AG04450 (cell line): ENCODE measurements at regions not wholly inside any gene's neighbourhood (a gene's known extent, or its start where the extent isn't known, plus 50 kb on each side); places are given as distances from the start of the nearest gene placed in this dataset.

Source experiments
- CTCF ChIA-PET: fragments of 300-600, 350-600 bp; formaldehyde crosslinking; extraction: SDS; loops from one replicate; lab custom pipeline; 2022; ENCODE audit warnings: antibody characterized with exemption, inconsistent platforms; lab: Charles Lee
- POLR2A ChIA-PET: fragments of 350-600 bp; formaldehyde crosslinking; extraction: SDS; loops from one replicate; lab custom pipeline; 2021; ENCODE audit warnings: antibody characterized with exemption, inconsistent platforms; lab: Yijun Ruan, JAX
- DNase-seq: peaks from one replicate; pipeline ENCODE4 v3.0.0-alpha.2; 2011; ENCODE audit warnings: low read depth, low spot score
- H3K27ac ChIP-seq: one replicate; pipeline ENCODE4 v1.5.1; 2012; ENCODE audit warnings: low read depth, low read length, control low read depth
- H3K27me3 ChIP-seq: one replicate; pipeline ENCODE4 v1.6.0; 2012; ENCODE audit warnings: low read length; ENCODE audit not compliant: control insufficient read depth, insufficient read depth
- H3K4me3 ChIP-seq: 2 replicates; pipeline ENCODE4 v1.5.1; 2011; ENCODE audit warnings: mild to moderate bottlenecking, low read depth, low read length, control low read depth
- H3K9me3 ChIP-seq: 2 replicates; pipeline ENCODE4 v1.5.1; 2012; ENCODE audit warnings: low read length; ENCODE audit not compliant: control insufficient read depth, insufficient read depth
- CTCF ChIP-seq: IDR thresholded peaks from 2 replicates; pipeline ENCODE4 v1.5.1; 2011; ENCODE audit warnings: low read depth, low read length, control low read depth, inconsistent platforms

- no peak for TF ChIP-seq CTCF
- CTCF ChIA-PET: interaction anchor here (0.8 kb wide), 1 partner anchor 135 kb away, joined by 3 read pairs; no protein-coding TSS in a partner anchor
- DNase-seq: no peak
These were observed 161.1 kb downstream of the LACC1 start for GRCh38 chr13:44040818-44041100.

GRCh38 chr13:44044547-44045179 is 165.0 kb downstream of the LACC1 start:
- CTCF ChIA-PET: interaction anchor here (0.9 to 7.0 kb wide), 2 partner anchors 138 to 393 kb away, joined by 3 to 99 read pairs; no protein-coding TSS in a partner anchor
- no peak for TF ChIP-seq CTCF

More at GRCh38 chr13:44040818-44041100, 161.1 kb downstream of the LACC1 start:
- H3K27ac ChIP-seq: no peak overlapping the region
- no peaks in the 10 kb centered on the region for H3K9me3 ChIP-seq
- POLR2A ChIA-PET: no interaction called here
- no peak overlapping the region for H3K4me3 ChIP-seq
- no peaks in the 10 kb centered on the region for H3K27me3 ChIP-seq

GRCh38 chr13:44045180-44045562 is 165.5 kb downstream of the LACC1 start:
- ChIA-PET POLR2A (no interaction called here), CTCF (interaction anchor here (7.0 kb wide), 1 partner anchor 139 kb away, joined by 99 read pairs; no protein-coding TSS in a partner anchor)
- Histone ChIP-seq H3K27ac (no peak overlapping the region), H3K27me3 (peaks cover 6% of the 10 kb centered on the region), H3K9me3 (no peaks in the 10 kb centered on the region), H3K4me3 (no peak overlapping the region)
- no peak for TF ChIP-seq CTCF
- no peak for DNase-seq

More at GRCh38 chr13:44044547-44045179, 165.0 kb downstream of the LACC1 start:
- Histone ChIP-seq H3K4me3 (no peak overlapping the region), H3K27me3 (peaks cover 6% of the 10 kb centered on the region), H3K9me3 (no peaks in the 10 kb centered on the region), H3K27ac (no peak overlapping the region)
- DNase-seq: no peak
- POLR2A ChIA-PET: interaction anchor here (0.6 kb wide), 1 partner anchor 89 kb away, joined by 4 read pairs; no protein-coding TSS in a partner anchor

GRCh38 chr13:44046428-44046827 is 166.7 kb downstream of the LACC1 start:
- Histone ChIP-seq H3K4me3 (no peak overlapping the region), H3K27me3 (peaks cover 6% of the 10 kb centered on the region), H3K27ac (no peak overlapping the region), H3K9me3 (no peaks in the 10 kb centered on the region)
- no peak for DNase-seq
- ChIA-PET CTCF (interaction anchor here (0.5 to 7.0 kb wide), 5 partner anchors 107 to 391 kb away, joined by 4 to 99 read pairs (median 6); no protein-coding TSS in a partner anchor), POLR2A (no interaction called here)
- TF ChIP-seq CTCF: no peak

GRCh38 chr13:44048326-44048725 is 168.6 kb downstream of the LACC1 start:
- H3K27ac ChIP-seq: no peak overlapping the region
- ChIA-PET POLR2A (no interaction called here), CTCF (interaction anchor here (0.5 to 7.0 kb wide), 6 partner anchors 135 to 393 kb away, joined by 3 to 99 read pairs (median 4); no protein-coding TSS in a partner anchor)
- H3K9me3 ChIP-seq: no peaks in the 10 kb centered on the region
- H3K4me3 ChIP-seq: no peak overlapping the region
- no peak for DNase-seq
- peak; percentile 46 for TF ChIP-seq CTCF
- H3K27me3 ChIP-seq: peaks cover 6% of the 10 kb centered on the region
